Glomerular visceral epithelial cell (primary cell): ENCODE measurements at regions not wholly inside any gene's neighbourhood (a gene's known extent, or its start where the extent isn't known, plus 50 kb on each side); places are given as distances from the start of the nearest gene placed in this dataset.
"Not testable (repeated sequence)": the region's sequence is repeated elsewhere in the genome, so short reads cannot be mapped to it uniquely, and the experiment has no call there.

Experiments
- DNase-seq: peaks from one replicate; pipeline ENCODE4 v3.0.0-alpha.2; 2016; ENCODE audit errors: extremely low spot score

- DNase-seq = no peak
Measured at GRCh38 chr11:88061111-88061510, 114.1 kb downstream of the RAB38 start.

DNA sequence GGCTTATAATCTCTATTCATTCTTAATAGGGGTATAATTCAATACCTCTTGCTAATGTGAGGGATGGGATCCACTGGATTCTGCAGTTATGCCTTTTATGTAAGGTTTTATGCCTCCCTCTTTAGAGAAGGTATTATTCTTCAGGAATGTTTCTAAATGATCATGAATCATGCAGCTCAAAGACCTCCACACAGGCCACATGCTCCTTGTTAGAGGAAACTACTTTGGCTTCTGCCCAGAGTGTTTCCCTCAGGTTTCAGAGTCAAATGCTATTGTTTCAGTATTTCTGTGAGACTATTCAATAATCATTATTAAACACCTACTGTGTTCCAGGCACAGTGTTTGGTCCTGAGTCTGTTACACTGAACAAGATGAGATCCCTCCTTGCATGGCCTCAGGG lies 115.9 kb downstream of the RAB38 start:
- peak; percentile 23 for DNase-seq

GRCh38 chr11:88051396-88051795 lies 123.8 kb downstream of the RAB38 start:
- DNase-seq = no peak

DNA sequence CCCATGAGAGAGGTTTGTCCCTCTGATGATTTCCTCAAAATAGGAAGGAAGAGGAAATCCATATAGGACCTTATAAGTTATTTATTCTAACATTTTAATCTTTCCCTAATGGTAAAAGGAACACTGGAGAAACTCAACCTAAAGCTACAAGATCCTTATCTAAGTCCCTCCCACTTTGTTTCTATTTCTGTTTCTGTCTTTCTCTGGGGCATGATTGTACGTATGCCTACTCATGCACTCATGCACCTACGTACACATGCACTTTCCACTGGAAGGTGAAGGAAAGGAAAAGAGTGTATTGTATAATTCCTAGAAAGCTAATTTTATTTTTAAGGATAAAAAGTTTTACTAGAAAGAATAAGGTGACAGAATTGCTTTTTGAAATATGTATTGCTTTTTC lies 125.0 kb downstream of the RAB38 start:
- DNase-seq = no peak

DNA sequence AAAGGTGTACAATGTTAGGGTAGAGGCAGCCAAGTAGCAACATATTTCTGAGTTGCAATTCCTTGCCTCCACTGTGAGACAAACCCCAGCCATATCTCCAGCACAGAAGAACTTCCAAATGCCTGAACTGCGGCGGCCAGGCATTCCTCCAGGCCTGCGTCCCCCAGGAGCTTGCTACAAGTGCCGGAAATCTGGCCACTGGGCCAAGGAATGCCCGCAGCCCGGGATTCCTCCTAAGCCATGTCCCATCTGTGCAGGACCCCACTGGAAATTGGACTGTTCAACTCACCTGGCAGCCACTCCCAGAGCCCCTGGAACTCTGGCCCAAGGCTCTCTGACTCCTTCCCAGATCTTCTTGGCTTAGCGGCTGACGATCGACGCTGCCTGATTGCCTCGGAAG lies 130.0 kb downstream of the RAB38 start:
- DNase-seq = not testable (repeated sequence)

DNA sequence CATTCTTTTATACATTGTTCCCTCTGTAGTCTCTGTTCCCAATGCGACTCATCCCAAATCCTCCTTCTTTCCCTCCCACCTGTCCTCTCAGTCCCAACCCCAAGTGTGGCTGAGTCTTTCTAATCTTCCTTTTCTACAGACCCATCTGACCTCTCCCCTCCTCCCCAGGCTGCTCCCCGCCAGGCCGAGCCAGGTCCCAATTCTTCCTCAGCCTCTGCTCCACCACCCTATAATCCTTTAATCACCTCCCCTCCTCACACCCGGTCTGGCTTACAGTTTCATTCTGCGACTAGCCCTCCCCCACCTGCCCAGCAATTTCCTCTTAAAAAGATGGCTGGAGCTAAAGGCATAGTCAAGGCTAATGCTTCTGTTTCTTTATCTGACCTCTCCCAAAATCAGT lies 130.6 kb downstream of the RAB38 start:
- DNase-seq = not testable (repeated sequence)

DNA sequence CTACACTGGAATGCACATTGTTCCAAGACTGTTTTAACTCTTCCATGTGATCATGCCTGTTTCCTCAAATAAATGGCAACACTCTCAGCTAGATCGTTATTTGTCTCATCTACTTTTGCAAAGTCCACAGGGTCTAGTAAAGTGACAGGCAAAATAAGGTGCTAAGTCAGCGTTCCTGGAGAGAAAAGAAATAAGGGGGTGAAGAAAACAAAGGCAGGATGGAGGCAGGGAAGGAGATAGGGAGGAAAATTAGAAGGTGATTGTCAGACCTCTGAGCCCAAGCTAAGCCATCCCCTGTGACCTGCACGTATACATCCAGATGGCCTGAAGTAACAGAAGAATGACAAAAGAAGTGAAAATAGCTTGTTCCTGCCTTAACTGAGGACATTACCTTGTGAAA lies 132.1 kb downstream of the RAB38 start:
- DNase-seq = no peak

DNA sequence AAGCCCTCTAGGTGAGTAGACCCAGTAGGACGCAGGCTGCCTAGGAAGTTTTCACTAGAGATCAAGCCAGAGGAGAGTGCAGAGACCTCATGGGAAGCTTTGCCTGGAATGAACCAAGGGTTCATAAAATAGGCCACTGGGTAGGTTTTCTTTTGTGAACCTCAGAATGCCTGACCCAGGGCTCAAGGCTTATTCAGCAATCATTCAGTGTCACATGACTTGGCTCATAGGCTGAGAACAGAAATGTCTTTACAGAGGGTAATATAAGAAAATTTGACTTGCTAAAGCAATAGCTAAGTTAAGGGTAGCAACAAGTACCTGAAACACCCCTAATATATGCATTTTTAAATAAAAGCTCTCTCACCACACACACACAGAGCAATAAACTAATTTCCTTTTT lies 132.6 kb downstream of the RAB38 start:
- no peak for DNase-seq

DNA sequence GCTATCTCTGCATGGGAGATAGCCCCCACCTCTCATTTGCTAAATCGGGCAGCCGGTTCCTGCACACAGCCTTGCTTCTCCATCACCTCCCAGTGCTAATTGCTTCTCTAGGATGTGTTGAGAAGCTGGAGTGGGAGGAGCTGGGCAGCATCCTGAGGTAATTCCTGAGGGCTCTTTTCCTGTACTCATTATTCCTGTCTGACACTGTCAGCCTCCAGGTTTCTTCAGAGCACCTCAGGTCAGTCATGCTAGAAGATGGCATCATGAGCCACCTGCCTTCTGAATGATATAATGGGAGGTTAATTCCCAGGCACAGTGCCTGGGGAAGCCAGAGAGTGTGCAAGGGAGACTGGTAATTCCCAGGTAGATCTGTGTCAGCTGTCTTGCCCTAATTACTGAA lies 133.0 kb downstream of the RAB38 start:
- DNase-seq = no peak

DNA sequence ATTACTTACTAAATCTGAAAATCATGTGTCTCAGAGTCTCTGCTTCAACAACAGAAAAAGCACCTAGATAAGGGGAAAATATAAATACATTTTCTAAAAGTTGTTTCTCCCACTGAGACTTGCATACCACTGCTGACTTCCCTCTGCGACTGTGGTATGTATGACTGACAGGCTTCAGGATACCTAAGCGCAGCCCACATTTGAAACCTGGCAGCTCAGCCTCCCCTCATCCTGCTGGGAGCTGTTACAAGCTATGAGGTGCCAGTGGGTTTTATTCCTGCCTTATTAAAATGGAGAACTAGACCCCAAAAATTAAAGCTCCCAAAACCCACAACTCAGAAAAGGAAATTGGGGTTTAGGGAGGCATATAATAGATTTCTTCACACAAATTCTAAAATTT lies 133.6 kb downstream of the RAB38 start:
- no peak for DNase-seq

- no peak for DNase-seq
Measured at GRCh38 chr11:88040148-88040496, 135.1 kb downstream of the RAB38 start.

GRCh38 chr11:88039476-88040147 lies 135.6 kb downstream of the RAB38 start:
- no peak for DNase-seq

DNA sequence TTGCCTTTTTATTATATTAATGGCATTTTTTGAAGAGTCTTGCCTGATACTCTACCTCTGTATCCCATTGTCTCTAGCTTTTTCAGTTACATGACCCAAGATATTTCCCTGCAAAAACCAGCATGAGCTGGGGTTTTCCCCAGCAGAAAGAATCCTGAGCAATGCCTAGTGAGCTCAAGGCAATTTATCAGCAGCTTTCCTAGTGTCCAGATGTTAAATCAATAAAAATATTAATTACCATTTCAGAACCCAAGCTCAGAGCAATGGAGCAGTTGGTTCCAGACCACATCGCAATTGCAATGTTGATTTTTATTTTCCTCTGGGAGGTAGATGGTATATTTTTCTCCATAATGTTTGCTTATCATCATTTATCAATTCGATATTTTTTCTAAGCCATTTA lies 137.2 kb downstream of the RAB38 start:
- no peak for DNase-seq

DNA sequence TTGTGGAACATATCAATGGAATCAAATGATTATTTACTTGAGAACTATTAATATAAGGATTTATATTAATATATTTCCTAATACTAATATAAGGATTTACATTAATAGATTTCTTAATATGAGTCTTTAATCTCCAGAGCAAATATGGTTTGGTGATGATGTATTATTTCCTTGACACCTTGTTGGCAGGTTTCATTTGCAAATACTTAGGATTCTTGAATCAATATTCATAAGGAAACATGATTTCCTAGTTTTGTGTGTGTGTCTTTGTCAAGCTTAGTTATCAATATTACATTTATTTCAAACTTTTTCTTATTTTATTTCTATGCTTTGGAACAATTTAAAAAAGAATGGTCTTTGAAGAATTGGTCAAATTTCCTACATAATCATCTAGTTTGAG lies 138.5 kb downstream of the RAB38 start:
- DNase-seq = no peak

GRCh38 chr11:88035271-88035670 lies 140.0 kb downstream of the RAB38 start:
- DNase-seq = no peak

DNA sequence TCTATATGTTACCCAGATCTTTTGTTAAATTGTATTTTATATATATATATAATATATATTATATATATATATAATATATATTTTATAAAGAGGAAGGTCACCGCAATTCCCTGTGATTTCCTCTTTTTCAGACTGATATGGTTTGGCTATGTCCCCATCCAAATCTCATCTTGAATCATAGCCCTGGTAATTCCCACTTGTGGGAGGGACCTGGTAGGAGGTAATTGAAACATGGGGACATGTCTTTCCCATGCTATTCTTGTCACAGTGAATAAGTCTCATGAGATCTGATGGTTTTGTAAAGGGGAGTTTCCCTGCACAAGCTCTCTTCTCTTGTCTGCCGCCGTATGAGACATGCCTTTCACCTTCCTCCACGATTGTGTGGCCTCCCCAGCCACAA lies 157.6 kb downstream of the RAB38 start:
- no peak for DNase-seq

DNA sequence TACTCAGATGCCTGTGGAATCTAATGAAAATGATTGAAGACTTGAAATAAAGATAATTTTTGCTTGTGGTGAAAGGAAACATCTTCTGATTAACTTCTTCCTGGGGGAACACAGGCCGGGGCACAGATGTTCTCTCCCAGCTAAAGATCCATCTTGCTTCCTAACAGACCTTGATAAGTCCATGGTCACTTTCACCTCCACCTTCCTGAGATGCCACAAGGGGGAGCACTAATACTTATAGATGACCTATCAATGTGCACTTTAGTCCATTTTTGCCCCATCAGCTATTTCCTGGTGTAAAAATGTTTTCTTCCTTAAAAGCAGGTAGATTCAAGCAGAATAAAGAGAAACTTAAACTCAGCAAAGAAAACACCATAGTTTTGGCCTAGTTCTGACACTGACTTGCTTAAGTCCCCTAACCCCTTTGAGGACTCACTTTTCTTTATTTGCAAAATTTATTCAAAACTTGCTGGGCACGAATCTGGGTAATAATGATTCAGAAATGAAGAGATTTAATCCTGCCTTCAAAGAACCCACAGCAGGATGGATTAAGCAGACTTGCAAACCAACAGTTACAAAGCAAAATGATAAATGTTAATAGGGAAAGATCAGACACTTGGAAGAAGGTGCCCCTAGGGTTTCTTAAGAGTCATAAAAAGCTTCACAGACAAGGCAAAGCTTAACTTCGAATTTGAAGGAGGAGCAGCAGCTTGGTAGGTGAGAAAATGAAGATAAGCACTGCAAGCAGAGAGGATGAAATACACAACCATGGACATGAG lies 158.7 kb downstream of the RAB38 start:
- DNase-seq = peak; percentile 78

- no peak for DNase-seq
Measured at GRCh38 chr11:88015170-88015569, 160.1 kb downstream of the RAB38 start.

GRCh38 chr11:88013508-88014065 lies 161.7 kb downstream of the RAB38 start:
- no peak for DNase-seq

- DNase-seq = no peak
Measured at GRCh38 chr11:88012456-88012855, 162.8 kb downstream of the RAB38 start.

- no peak for DNase-seq
Measured at GRCh38 chr11:87976009-87976408, 199.2 kb downstream of the RAB38 start.

DNA sequence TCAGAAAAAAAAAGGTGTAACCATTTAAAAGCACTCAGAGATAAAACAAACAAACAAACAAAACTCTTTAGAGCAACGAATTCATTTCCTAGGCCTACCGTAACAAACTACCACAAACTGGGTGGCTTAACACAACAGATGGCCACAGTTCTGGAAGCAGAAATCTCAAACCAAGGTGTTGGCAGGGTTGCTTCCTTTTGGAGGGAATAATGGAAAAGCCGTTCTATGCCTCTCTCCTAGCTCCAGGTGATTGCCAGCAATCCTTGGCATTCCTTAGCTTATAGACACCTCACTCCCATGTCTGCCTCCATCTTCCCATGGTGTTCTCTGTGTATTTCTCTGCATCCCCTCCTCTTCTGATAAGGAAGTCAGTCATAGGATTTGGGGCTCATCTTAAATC lies 200.4 kb downstream of the RAB38 start:
- DNase-seq = no peak

- no peak for DNase-seq
Measured at GRCh38 chr11:87972133-87972532, 203.1 kb downstream of the RAB38 start.
